ENCODE measurements at regions not wholly inside any gene's neighbourhood (a gene's known extent, or its start where the extent isn't known, plus 50 kb on each side); places are given as distances from the start of the nearest gene placed in this dataset.

- no peak overlapping the region for H3K9ac ChIP-seq (replicated peaks in 1 of 4; ENCODE audit: extremely low read depth in 1 of 4, low read depth in 3 of 4, low read length in 3 of 4)
Measured at GRCh38 chr2:242022550-242023290, 153.2 kb downstream of the RTP5 start.

More at GRCh38 chr2:242022550-242023290, 153.2 kb downstream of the RTP5 start:
- H2AK5ac ChIP-seq (ENCODE audit: low read depth, low read length) = no peak overlapping the region
- no peak for TF ChIP-seq GABPA (IDR thresholded peaks at IDR 0.05; ENCODE audit: borderline replicate concordance, insufficient read depth, low read length)
- TF ChIP-seq CTCF (IDR thresholded peaks at IDR 0.05; ENCODE audit: control extremely low read depth in 1 of 3, insufficient read depth in 1 of 3, low read depth in 1 of 3, low read length in 3 of 3) = no peak
- no peak for TF ChIP-seq CTBP2 (IDR thresholded peaks at IDR 0.05; ENCODE audit: borderline replicate concordance, insufficient read depth, insufficient read length, low read length)
- H2BK20ac ChIP-seq (ENCODE audit: low read length) = no peak overlapping the region
- H3K56ac ChIP-seq (replicated peaks; ENCODE audit: insufficient read length, low read depth, low read length) = no peak overlapping the region
- FAIRE-seq (no peak), DNase-seq (ENCODE audit: low read depth in 1 of 2, low spot score in 2 of 2) (no peak)
- no peak overlapping the region for H4K5ac ChIP-seq (ENCODE audit: insufficient read length, low read depth, low read length)
- no peaks in the 10 kb centered on the region for H3K4me1 ChIP-seq (replicated peaks in 1 of 4; ENCODE audit: control insufficient read depth in 3 of 4, insufficient read depth in 4 of 4, low read length in 3 of 4)
- H4K8ac ChIP-seq (ENCODE audit: extremely low read depth, insufficient read depth, low read length) = no peak overlapping the region
- no peak overlapping the region for H4K91ac ChIP-seq (replicated peaks; ENCODE audit: insufficient read length, low read length)
- H3K4me3 ChIP-seq (ENCODE audit: extremely low read depth in 1 of 4, insufficient read depth in 2 of 4, low read depth in 3 of 4, low read length in 4 of 4) = no peak overlapping the region
- POLR2A ChIA-PET (ENCODE audit: partially characterized antibody) = interaction anchor here (0.6 kb wide), 1 partner anchor 29 kb away, joined by 4 read pairs; no protein-coding TSS in a partner anchor
- no peak overlapping the region for H2BK15ac ChIP-seq (ENCODE audit: low read length)
- H3K27ac ChIP-seq (ENCODE audit: low read depth, low read length) = no peak overlapping the region
- no peak overlapping the region for H3K18ac ChIP-seq (ENCODE audit: extremely low read depth, low read length)
- H4K20me1 ChIP-seq (replicated peaks in 1 of 2; ENCODE audit: control insufficient read depth in 1 of 2, insufficient read depth in 2 of 2, low read length in 2 of 2) = no peaks in the 10 kb centered on the region
- H2BK120ac ChIP-seq (replicated peaks; ENCODE audit: low read depth, low read length) = no peak overlapping the region
- H2BK12ac ChIP-seq (ENCODE audit: low read depth, low read length) = no peak overlapping the region
- no peaks in the 10 kb centered on the region for H3K23me2 ChIP-seq (ENCODE audit: low read depth, low read length)
- no peak overlapping the region for H3K14ac ChIP-seq (ENCODE audit: insufficient read length)
- CTCF ChIA-PET (ENCODE audit: partially characterized antibody) = interaction anchor here (0.9 to 1.1 kb wide), 2 partner anchors 11 to 13 kb away, joined by 3 read pairs; no protein-coding TSS in a partner anchor
- no peaks in the 10 kb centered on the region for H3K79me2 ChIP-seq (ENCODE audit: control insufficient read depth in 1 of 2, insufficient read depth in 2 of 2, low read length in 2 of 2)
- no peak overlapping the region for H2AFZ ChIP-seq (ENCODE audit: low read length)
- 87% methylated on average over 12 of the region's 12 CpGs; no CpG with 5 or more reads in 1 of the 2 experiments for WGBS, 2 experiments (ENCODE audit: extremely low coverage in 1 of 2, insufficient coverage in 1 of 2, insufficient read length in 1 of 2, insufficient replicate concordance in 2 of 2, low coverage in 1 of 2, low lambda C conversion rate in 2 of 2, missing lambda C conversion rate in 1 of 2)
- no peaks in the 10 kb centered on the region for H3K79me1 ChIP-seq (ENCODE audit: low read depth, low read length)
- no peaks in the 10 kb centered on the region for H3K27me3 ChIP-seq (replicated peaks in 1 of 4; ENCODE audit: control insufficient read depth in 3 of 4, extremely low read depth in 1 of 4, insufficient read depth in 3 of 4, low read length in 3 of 4)
- peaks cover 6 to 29% of the 10 kb centered on the region in 2 experiments; a peak in 3 of 4 replicates for H3K9me3 ChIP-seq (ENCODE audit: insufficient read depth in 2 of 2, low read depth in 1 of 2, low read length in 1 of 2)
- H3K23ac ChIP-seq (ENCODE audit: insufficient read length) = no peak overlapping the region
- H3K4ac ChIP-seq (replicated peaks; ENCODE audit: insufficient read length, low read depth, low read length) = no peak overlapping the region
- H3K4me2 ChIP-seq (ENCODE audit: insufficient read depth in 1 of 2, low read depth in 2 of 2, low read length in 2 of 2) = no peak overlapping the region
- no peak overlapping the region for H2BK5ac ChIP-seq (ENCODE audit: low read depth, low read length)
- H3K36me3 ChIP-seq (ENCODE audit: control insufficient read depth in 2 of 4, insufficient read depth in 4 of 4, low read length in 3 of 4) = no peaks in the 10 kb centered on the region

All from H1 (cell line).